ENCODE measurements at regions not wholly inside any gene's neighbourhood (a gene's known extent, or its start where the extent isn't known, plus 50 kb on each side); places are given as distances from the start of the nearest gene placed in this dataset.

DNA sequence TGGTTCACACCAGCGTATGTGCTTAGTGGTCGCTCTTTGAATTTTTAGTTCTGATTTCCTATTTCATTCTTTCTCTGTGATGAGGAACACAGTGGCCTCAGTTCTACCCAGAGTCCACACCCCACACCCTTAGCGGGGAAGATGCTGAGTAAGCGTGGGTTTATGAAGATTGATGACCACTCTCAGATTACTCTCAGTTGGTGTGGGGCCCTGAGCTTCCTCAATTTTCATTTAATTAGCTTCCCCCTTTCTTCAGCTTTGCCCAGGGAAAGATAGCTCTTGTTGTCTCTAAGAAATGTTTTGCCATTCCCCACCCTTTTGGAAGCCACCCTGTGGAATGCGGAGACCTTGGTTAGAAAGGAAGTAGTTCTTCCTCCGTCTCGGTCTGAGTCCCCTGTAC is 299.9 kb upstream of the PROX1 start:
- DNase-seq (ENCODE audit: low read depth) = no peak
- TF ChIP-seq, protein P1, sequence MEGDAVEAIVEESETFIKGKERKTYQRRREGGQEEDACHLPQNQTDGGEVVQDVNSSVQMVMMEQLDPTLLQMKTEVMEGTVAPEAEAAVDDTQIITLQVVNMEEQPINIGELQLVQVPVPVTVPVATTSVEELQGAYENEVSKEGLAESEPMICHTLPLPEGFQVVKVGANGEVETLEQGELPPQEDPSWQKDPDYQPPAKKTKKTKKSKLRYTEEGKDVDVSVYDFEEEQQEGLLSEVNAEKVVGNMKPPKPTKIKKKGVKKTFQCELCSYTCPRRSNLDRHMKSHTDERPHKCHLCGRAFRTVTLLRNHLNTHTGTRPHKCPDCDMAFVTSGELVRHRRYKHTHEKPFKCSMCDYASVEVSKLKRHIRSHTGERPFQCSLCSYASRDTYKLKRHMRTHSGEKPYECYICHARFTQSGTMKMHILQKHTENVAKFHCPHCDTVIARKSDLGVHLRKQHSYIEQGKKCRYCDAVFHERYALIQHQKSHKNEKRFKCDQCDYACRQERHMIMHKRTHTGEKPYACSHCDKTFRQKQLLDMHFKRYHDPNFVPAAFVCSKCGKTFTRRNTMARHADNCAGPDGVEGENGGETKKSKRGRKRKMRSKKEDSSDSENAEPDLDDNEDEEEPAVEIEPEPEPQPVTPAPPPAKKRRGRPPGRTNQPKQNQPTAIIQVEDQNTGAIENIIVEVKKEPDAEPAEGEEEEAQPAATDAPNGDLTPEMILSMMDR (IDR thresholded peaks at IDR 0.05; ENCODE audit: low read depth, low read length, missing control alignments) = no peak
- in situ Hi-C loops (cut with HindIII; ENCODE audit: low sequenced_read_pairs) = no loop called here
- no peak overlapping the region for H3K4me3 ChIP-seq (ENCODE audit: low read depth, low read length)

DNA sequence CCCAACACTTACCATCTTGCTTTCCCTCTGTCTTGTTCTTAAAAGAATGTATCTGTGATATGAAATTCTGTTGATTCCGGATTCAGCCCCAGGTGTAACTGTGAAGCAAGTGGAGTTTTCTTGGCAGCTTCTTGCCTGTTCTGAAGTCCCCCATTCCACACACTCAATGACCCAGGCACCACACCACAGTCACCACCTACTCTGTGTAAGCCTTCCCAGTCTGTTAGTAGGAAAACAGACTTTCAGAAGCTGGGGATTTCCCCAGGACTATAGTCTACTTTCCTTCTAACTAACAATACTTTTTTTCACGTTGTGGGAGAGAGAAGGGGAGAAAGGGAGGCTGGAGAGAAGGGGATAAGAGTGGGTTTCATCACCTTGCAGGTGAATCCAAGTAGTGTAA is 299.1 kb upstream of the PROX1 start:
- H3K4me3 ChIP-seq (ENCODE audit: low read depth, low read length) = no peak overlapping the region
- DNase-seq (ENCODE audit: low read depth) = no peak
- in situ Hi-C loops (cut with HindIII; ENCODE audit: low sequenced_read_pairs) = no loop called here
- TF ChIP-seq, protein P1 (IDR thresholded peaks at IDR 0.05; ENCODE audit: low read depth, low read length, missing control alignments) = no peak

DNA sequence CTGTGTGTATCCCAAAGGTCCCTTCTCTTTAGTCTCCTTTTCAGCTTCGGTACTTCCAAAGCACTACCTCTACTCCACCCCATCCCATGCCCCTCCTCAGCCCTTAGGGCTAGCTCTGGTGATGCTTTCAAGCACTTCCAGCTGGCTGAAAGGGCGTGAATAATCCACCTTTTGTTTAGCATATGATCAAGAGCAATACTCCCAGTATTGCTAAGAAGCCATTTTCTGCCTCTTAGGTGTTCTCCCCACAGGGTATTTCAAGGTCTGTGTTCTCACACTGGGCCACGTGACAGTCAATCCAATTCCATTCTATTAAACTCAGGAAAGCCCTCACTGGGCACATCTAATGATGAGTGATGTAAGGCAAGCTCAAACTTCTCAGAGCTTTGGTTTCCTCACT is 298.5 kb upstream of the PROX1 start:
- in situ Hi-C loops (cut with HindIII; ENCODE audit: low sequenced_read_pairs) = no loop called here
- H3K4me3 ChIP-seq (ENCODE audit: low read depth, low read length) = no peak overlapping the region
- TF ChIP-seq, protein P1 (IDR thresholded peaks at IDR 0.05; ENCODE audit: low read depth, low read length, missing control alignments) = no peak
- DNase-seq (ENCODE audit: low read depth) = no peak

DNA sequence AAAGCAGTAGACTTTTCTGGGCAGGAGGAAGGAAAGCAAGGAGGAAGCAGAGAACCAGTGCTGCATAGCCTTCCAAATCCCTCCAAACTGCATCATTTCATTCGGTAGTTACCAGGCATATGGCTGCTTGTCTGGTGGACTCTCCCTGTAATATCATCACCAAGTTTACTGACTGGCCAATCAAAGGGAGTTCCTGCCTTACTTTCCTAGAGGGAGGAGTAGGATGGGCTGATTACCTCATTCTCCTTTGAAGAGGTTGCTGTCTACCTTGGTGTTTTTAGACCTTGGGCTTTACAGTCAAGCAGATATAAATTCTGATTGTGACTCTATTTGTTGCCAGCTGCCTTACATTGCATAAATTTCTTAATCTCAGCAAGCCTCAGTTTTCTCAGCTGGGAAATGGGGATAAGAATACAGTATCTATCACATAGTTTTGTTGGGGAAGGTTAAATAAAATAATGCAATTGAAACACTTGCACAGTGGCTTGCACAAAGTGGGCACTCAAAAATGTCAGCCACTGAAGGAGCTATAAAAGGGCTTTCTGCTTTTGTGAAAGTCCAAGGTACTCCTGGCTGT is 297.3 kb upstream of the PROX1 start:
- no peak overlapping the region for H3K4me3 ChIP-seq (ENCODE audit: low read depth, low read length)
- DNase-seq (ENCODE audit: low read depth) = no peak
- in situ Hi-C loops (cut with HindIII; ENCODE audit: low sequenced_read_pairs) = no loop called here
- TF ChIP-seq, protein P1 (IDR thresholded peaks at IDR 0.05; ENCODE audit: low read depth, low read length, missing control alignments) = no peak

DNA sequence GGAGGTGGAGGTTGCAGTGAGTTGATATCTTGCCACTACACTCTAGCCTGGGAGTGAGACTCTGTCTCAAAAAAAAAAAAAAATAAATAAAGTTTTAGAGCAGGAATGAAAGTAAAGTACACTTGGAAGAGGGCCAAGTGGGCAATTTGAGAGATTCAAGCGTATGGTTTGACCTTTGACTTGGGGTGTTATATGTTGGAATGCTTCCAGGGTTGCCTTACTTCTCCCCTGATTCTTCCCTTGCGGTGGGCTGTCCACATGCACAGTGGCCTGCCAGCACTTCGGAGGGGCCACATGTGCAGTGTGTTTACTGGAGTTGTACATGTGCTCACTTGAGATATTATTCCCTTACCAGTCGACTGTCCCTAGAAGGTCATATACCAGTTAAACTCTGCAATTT is 295.5 kb upstream of the PROX1 start:
- in situ Hi-C loops (cut with HindIII; ENCODE audit: low sequenced_read_pairs) = no loop called here
- TF ChIP-seq, protein P1 (IDR thresholded peaks at IDR 0.05; ENCODE audit: low read depth, low read length, missing control alignments) = no peak
- no peak overlapping the region for H3K4me3 ChIP-seq (ENCODE audit: low read depth, low read length)
- no peak for DNase-seq (ENCODE audit: low read depth)

DNA sequence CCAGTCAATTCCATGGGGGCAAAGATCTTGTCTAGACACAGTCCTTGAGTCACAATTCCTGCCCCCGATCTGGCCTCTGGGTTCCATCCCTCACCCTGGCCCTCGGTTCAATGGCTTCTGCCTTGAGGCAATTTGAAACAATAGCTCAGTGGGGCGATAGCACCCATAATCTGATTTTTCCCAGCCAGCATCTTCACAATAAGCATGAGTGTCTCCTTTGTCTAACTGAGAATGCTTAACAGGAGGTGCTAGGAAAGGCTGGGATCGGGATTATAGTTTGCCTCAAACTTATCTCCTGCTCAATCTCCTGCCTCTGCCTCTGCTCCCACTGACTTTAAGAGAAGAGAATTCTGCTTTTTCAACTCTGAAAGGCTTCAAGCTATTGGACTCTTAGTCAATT is 293.9 kb upstream of the PROX1 start:
- DNase-seq (ENCODE audit: low read depth) = no peak
- no peak overlapping the region for H3K4me3 ChIP-seq (ENCODE audit: low read depth, low read length)
- in situ Hi-C loops (cut with HindIII; ENCODE audit: low sequenced_read_pairs) = no loop called here
- TF ChIP-seq, protein P1 (IDR thresholded peaks at IDR 0.05; ENCODE audit: low read depth, low read length, missing control alignments) = no peak
